Ovary (tissue), 3 donors: ENCODE measurements at regions not wholly inside any gene's neighbourhood (a gene's known extent, or its start where the extent isn't known, plus 50 kb on each side); places are given as distances from the start of the nearest gene placed in this dataset.

Experiments
- POLR2A ChIP-seq: fragments of 450-650 bp; IDR thresholded peaks from one replicate; pipeline ENCODE4 v1.6.1; 2017; ENCODE audit warnings: antibody characterized with exemption, mild to moderate bottlenecking, moderate library complexity
- TF ChIP-seq, protein P1 (sequence below), 3 donors: fragments of 450-650 bp in 2 of 3; fragments of 200-600 bp in 1 of 3; IDR thresholded peaks; one replicate each; pipeline versions ENCODE4 v1.5.1 to v1.8.0; 2016 to 2022; ENCODE audit warnings: antibody characterized with exemption in 3 of 3, mild to moderate bottlenecking in 1 of 3
- donor health status: DM: no; HTN: no; CAD: no.

DNA sequence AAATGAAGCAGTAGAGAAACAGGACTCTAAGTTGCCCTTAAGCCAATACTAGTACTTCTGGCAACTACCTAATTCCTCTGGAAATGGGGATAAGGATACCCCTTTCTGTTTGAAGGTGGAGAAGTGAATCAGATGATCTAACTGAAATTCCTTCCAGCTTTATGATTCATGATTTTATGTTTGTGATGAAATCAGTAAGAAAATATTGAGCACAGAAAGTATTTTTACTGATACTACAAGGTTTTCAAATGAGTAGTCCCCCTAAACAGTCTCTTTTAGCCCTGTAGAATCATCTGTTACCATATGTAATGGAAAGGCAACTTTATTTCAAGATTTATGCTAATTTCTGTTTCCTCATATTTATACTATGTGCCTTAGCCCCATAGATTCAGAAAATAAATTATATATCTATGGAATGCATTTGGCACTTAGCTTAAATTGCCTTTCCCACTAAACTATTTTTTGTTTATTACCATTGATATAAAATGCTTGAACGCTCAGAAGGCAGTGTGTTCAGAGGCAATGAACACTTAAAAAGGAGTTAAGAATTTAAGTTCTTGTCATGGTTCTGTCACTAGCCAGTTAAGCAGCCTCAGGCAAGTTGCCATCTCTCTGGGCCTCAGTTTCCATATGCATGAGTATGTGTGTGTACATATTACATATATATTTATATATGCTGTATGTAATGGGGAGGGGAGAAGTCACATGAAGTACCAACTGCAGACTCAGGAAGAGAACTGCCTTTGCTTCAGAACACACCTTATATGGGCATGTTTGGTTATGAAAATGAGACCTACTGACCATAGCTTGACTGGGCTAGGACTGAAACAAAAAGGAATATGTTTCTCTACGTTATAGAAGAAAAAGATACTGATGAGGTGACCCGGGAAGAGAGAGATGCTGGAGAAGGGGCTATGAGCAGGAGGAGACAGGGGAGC lies 97.7 kb downstream of the CDC42EP3 start:
- TF ChIP-seq, protein P1, sequence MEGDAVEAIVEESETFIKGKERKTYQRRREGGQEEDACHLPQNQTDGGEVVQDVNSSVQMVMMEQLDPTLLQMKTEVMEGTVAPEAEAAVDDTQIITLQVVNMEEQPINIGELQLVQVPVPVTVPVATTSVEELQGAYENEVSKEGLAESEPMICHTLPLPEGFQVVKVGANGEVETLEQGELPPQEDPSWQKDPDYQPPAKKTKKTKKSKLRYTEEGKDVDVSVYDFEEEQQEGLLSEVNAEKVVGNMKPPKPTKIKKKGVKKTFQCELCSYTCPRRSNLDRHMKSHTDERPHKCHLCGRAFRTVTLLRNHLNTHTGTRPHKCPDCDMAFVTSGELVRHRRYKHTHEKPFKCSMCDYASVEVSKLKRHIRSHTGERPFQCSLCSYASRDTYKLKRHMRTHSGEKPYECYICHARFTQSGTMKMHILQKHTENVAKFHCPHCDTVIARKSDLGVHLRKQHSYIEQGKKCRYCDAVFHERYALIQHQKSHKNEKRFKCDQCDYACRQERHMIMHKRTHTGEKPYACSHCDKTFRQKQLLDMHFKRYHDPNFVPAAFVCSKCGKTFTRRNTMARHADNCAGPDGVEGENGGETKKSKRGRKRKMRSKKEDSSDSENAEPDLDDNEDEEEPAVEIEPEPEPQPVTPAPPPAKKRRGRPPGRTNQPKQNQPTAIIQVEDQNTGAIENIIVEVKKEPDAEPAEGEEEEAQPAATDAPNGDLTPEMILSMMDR (IDR thresholded peaks at IDR 0.05) = no peak
- no peak for TF ChIP-seq POLR2A
